Activated T-helper 1 cell treated with anti-CD3 and anti-CD28 coated beads, Interleukin-2, amount 50 U/mL, for 16 hours (primary cell): ENCODE measurements at regions not wholly inside any gene's neighbourhood (a gene's known extent, or its start where the extent isn't known, plus 50 kb on each side); places are given as distances from the start of the nearest gene placed in this dataset.

Experiments
- DNase-seq, 2 donors: peaks; one replicate each; pipeline ENCODE4 v3.0.0-alpha.2; 2020; ENCODE audit warnings: low read depth in 1 of 2, low spot score in 1 of 2

GRCh38 chr11:134821422-134821821 is 409.4 kb upstream of the B3GAT1 start:
- no peak for DNase-seq

GRCh38 chr11:134819041-134819440 is 407.0 kb upstream of the B3GAT1 start:
- DNase-seq = no peak

DNA sequence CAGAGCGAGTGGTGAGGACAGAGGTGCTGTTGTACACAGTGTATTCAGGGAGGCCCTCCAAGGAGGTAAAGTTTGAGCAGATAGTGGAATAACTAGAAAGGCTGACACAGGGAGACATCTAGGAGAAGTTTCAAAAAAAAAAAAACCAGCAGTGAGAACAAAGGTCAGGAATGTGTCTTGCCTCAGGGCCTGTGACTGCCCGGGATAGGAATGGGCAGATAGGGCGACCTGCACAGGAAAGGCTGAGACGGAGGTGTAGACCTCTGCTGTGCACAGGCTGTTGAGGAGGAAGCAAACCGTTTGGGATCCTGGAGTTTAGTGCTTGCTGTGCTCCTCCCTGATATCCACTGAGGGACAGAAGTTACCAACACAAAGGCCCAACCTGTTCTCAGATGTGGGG is 406.5 kb upstream of the B3GAT1 start:
- no peak for DNase-seq

DNA sequence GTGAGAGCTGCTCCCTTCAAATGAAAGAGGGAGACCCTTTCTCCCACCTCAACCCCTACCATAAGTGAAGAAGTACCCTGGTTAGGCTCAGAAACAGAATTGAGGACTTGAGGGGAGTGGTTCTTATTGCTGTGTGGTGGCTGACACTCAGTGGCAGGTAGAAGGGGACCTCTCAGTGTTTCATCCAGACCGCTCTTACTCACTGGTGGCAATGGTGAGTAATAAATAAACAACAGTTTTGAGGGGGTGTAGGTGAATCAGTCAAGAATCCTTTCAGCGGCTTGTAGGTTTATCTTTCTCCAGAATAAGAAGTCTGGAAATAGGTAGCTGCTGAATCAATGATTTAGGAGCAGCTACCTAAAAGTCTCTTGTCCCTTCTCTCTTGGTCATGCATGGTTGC is 403.4 kb upstream of the B3GAT1 start:
- no peak for DNase-seq

- no peak for DNase-seq
Observed at GRCh38 chr11:134807997-134808396, 396.0 kb upstream of the B3GAT1 start.

DNA sequence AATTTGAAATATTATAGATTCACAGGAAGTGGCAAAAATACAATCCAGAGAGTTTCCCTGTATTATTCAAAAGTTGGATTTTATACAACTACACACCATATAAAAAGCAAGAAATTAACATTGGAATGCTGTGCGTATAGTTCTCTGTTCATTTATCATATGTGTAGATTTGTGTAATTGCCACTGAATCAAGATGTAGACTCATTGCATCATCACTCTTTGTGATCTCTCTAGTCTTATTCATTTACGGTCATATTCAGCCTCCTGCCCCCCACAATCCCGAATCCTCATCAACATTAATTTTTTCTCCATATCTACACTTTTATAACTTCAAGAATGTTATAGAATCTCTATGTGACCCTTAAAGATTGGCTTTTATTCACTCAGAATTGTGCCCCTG is 390.6 kb upstream of the B3GAT1 start:
- DNase-seq = no peak

- DNase-seq = no peak
Observed at GRCh38 chr11:134802116-134802515, 390.1 kb upstream of the B3GAT1 start.

- DNase-seq = no peak
Observed at GRCh38 chr11:134801570-134801969, 389.5 kb upstream of the B3GAT1 start.

- DNase-seq = no peak
Observed at GRCh38 chr11:134800826-134801225, 388.8 kb upstream of the B3GAT1 start.

GRCh38 chr11:134800130-134800529 is 388.1 kb upstream of the B3GAT1 start:
- DNase-seq = no peak

- no peak for DNase-seq
Observed at GRCh38 chr11:134799386-134799785, 387.3 kb upstream of the B3GAT1 start.

DNA sequence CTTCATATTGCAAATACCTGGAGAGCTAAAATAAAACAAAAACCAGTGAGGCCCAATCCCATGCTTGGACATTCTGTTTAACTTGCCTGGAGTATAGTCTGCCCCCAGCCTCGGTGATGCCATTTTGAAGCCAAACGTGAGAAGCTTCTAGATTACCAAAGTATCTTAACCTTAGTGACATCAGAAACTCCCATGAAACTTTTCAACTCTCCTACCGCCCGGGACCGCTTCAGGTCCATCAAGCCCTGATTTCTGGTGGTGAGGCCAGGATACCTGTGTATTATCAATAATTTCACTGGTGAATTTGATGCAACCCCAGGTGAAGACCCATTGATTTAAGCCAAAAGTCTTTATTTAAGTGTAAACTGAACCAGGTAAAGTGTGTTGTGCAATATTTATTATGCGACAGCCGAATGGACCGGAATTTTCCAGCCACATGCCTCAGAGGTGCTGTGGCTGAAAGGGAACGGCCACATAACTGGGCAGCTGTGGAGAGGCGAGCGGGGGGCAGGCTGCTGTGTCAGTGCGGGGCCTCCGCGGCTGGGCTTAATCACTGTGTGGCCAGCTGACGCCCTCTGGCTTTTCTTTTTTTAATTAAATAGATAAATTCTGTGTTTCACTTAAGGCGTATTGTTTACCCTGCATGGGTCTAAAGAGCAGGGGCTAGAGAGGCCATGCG is 385.5 kb upstream of the B3GAT1 start:
- no peak for DNase-seq

- DNase-seq = no peak
Observed at GRCh38 chr11:134795017-134795416, 383.0 kb upstream of the B3GAT1 start.

DNA sequence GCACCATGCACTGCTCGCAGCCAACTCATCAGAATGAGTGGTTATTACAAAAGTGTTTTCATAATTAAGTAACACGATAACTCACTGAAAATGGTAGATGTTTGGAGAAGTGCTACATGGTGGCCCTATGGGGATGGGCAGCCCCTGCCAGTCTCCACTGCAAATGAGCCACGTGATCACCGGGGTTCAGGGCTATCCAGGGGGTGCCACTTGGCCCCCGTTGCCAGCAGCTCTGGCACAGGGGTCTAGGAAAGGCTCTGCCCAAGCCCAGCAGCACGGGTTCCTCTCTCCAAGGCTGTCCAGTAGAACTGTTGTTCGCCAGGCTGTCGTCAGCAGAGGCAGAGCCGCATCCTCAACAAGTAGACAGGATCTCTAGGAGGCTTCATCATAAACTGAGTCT is 382.1 kb upstream of the B3GAT1 start:
- DNase-seq = no peak

GRCh38 chr11:134792677-134793076 is 380.6 kb upstream of the B3GAT1 start:
- DNase-seq = no peak

- DNase-seq = no peak
Observed at GRCh38 chr11:134792044-134792443, 380.0 kb upstream of the B3GAT1 start.

DNA sequence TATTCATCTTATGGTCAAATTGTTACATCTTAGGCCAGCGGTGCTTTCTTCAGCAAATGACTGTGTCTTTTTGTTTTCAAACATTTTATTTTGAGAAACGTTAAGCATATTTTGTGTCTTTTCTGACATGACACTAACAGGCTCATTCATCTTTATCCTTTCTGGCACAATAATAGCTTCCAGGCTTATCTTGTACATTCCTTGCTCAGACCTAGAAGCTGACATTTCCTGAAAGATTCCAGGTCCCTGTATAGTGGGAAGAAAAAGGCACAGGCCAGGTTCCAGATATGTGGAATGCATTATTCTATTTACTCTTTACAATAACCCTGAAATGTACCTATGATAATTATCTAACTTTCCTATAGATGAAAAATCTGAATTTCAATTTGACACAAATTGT is 379.1 kb upstream of the B3GAT1 start:
- DNase-seq = no peak

- DNase-seq = no peak
Observed at GRCh38 chr11:134789104-134789503, 377.1 kb upstream of the B3GAT1 start.

DNA sequence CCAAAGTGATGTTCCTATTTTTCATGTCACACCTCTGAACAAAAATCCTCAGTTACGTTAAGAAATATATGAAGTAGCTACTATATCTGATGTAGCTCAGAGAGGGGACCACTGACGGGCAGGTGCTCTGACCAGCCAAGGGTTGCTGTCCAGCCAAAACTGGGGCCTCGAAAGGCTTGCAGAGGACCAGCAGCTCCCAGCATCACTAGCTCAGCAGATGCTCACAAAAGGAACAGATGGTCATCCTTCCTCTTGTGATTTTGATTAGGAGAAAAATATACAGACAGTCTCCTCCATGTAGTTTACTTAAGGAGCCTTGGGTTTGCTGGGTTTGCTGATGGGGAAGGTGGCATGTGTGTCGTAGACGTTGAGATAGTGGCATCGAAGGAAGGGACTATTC is 374.6 kb upstream of the B3GAT1 start:
- DNase-seq = no peak

GRCh38 chr11:134785660-134786284 is 373.7 kb upstream of the B3GAT1 start:
- no peak for DNase-seq

- DNase-seq = no peak
Observed at GRCh38 chr11:134785059-134785458, 373.0 kb upstream of the B3GAT1 start.

DNA sequence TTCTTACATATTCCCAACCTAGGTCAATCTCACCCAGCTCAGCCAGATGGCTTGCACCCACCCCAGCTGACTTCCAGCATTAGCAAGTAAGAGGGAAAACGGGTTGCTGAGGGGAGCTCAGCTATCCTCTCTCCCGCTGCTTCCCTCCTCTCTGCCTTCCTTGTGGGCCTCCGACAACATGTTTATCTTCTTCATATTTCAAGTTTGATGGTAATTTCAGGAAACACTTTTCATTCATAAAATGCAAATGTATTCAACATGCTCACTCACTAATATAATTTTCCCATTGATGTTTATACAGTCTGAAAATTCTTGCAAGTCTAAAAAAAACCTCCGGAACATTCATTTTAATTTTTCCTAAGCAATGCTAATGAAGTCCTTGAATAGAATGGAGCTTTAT is 372.5 kb upstream of the B3GAT1 start:
- DNase-seq = no peak

DNA sequence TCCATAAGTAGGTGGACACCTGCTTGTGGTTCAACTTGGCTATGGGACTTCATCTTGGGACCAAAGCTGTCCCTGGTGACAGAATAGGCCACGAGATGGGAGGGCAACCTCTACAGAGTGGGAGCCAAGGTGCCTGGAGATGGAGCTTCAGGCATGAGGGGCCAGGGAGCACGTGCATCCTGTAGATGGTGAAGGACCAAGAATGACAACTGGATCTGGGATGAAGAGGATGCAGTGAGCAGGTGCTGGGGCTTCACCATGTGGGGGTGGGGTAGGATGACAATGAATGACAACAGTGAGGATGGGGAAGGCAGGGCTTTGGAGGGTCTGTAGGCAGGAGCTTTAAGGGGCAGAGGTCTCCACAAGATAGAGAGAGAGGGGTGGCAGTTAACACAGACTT is 372.0 kb upstream of the B3GAT1 start:
- DNase-seq = no peak
